ENCODE measurements at regions not wholly inside any gene's neighbourhood (a gene's known extent, or its start where the extent isn't known, plus 50 kb on each side); places are given as distances from the start of the nearest gene placed in this dataset.

GRCh38 chr10:111916011-111916410 is 267.6 kb downstream of the GPAM start:
- TF ChIP-seq BHLHE40 (IDR thresholded peaks at IDR 0.05; ENCODE audit: low read depth, low read length) (no peak), CHD2 (IDR thresholded peaks at IDR 0.05; ENCODE audit: low read length, partially characterized antibody) (no peak), RFX5 (IDR thresholded peaks at IDR 0.05) (no peak), POLR2A (IDR thresholded peaks at IDR 0.05; ENCODE audit: low read length) (no peak), CTCF (IDR thresholded peaks at IDR 0.05) (no peak), NR3C1 (IDR thresholded peaks at IDR 0.05) (no peak)
